Lower lobe of right lung (tissue), 2 donors: ENCODE measurements at regions not wholly inside any gene's neighbourhood (a gene's known extent, or its start where the extent isn't known, plus 50 kb on each side); places are given as distances from the start of the nearest gene placed in this dataset.

Source experiments
- ATAC-seq, 2 donors: fragments of 200-7000 bp; cut with Tn5 transposase; one replicate each; pipeline ENCODE4 v1.9.1; 2020 to 2022; ENCODE audit warnings: mild to moderate bottlenecking in 2 of 2, moderate library complexity in 2 of 2
- DNase-seq: peaks from one replicate; pipeline ENCODE4 v3.0.0-alpha.2; 2020
- H3K27ac ChIP-seq: fragments of 200-600 bp; one replicate; pipeline ENCODE4 v1.8.0; 2022
- H3K27me3 ChIP-seq: fragments of 200-600 bp; one replicate; pipeline ENCODE4 v1.8.0; 2022; ENCODE audit warnings: low read depth
- H3K36me3 ChIP-seq: fragments of 200-600 bp; one replicate; pipeline ENCODE4 v1.8.0; 2022; ENCODE audit warnings: mild to moderate bottlenecking
- H3K4me1 ChIP-seq: fragments of 200-600 bp; one replicate; pipeline ENCODE4 v1.8.0; 2022
- H3K4me3 ChIP-seq: fragments of 200-600 bp; one replicate; pipeline ENCODE4 v1.8.0; 2022; ENCODE audit warnings: mild to moderate bottlenecking
- H3K9me3 ChIP-seq: fragments of 200-600 bp; one replicate; pipeline ENCODE4 v1.8.0; 2022
- CTCF ChIP-seq: fragments of 200-600 bp; IDR thresholded peaks from one replicate; pipeline ENCODE4 v1.8.0; 2022; ENCODE audit warnings: antibody characterized with exemption, mild to moderate bottlenecking
- intact Hi-C: fragments of 100-400 bp; cut with DNase I; formaldehyde crosslinking; loops from one replicate; pipeline ENCODE4 v1.11.0; 2022
- donor health status: DM: no; HTN: yes; CAD: no; lungs with severe emphysema.

GRCh38 chr10:107477266-107477665 lies 312.8 kb upstream of the SORCS1 start:
- Histone ChIP-seq H3K27ac (no peak overlapping the region), H3K27me3 (no peaks in the 10 kb centered on the region), H3K4me1 (no peaks in the 10 kb centered on the region), H3K9me3 (no peaks in the 10 kb centered on the region), H3K4me3 (no peak overlapping the region), H3K36me3 (no peaks in the 10 kb centered on the region)
- no peak for TF ChIP-seq CTCF
- ATAC-seq = no peak
- intact Hi-C loops = no loop called here
- DNase-seq = no peak

- intact Hi-C loops = no loop called here
- no peak overlapping the region for H3K27ac ChIP-seq
- no peaks in the 10 kb centered on the region for H3K27me3 ChIP-seq
- no peaks in the 10 kb centered on the region for H3K4me1 ChIP-seq
- H3K4me3 ChIP-seq = no peak overlapping the region
- ATAC-seq (no peak), DNase-seq (no peak)
- no peaks in the 10 kb centered on the region for H3K9me3 ChIP-seq
- no peaks in the 10 kb centered on the region for H3K36me3 ChIP-seq
- TF ChIP-seq CTCF = no peak
These were observed 311.9 kb upstream of the SORCS1 start for GRCh38 chr10:107476408-107476807.

GRCh38 chr10:107474650-107475049 lies 310.1 kb upstream of the SORCS1 start:
- Histone ChIP-seq H3K27ac (no peak overlapping the region), H3K27me3 (no peaks in the 10 kb centered on the region), H3K36me3 (no peaks in the 10 kb centered on the region), H3K4me3 (no peak overlapping the region), H3K4me1 (no peaks in the 10 kb centered on the region), H3K9me3 (no peaks in the 10 kb centered on the region)
- intact Hi-C loops = no loop called here
- no peak for ATAC-seq
- DNase-seq = no peak
- TF ChIP-seq CTCF = no peak

GRCh38 chr10:107473225-107473624 lies 308.7 kb upstream of the SORCS1 start:
- no peak overlapping the region for H3K4me3 ChIP-seq
- no peaks in the 10 kb centered on the region for H3K9me3 ChIP-seq
- DNase-seq (no peak), ATAC-seq (no peak)
- no peaks in the 10 kb centered on the region for H3K4me1 ChIP-seq
- intact Hi-C loops = no loop called here
- H3K27me3 ChIP-seq = no peaks in the 10 kb centered on the region
- TF ChIP-seq CTCF = no peak
- no peaks in the 10 kb centered on the region for H3K36me3 ChIP-seq
- no peak overlapping the region for H3K27ac ChIP-seq

GRCh38 chr10:107471911-107472310 lies 307.4 kb upstream of the SORCS1 start:
- no peak overlapping the region for H3K27ac ChIP-seq
- H3K4me3 ChIP-seq = no peak overlapping the region
- DNase-seq (no peak), ATAC-seq (no peak)
- no peaks in the 10 kb centered on the region for H3K4me1 ChIP-seq
- no peaks in the 10 kb centered on the region for H3K36me3 ChIP-seq
- H3K9me3 ChIP-seq = no peaks in the 10 kb centered on the region
- no peak for TF ChIP-seq CTCF
- no peaks in the 10 kb centered on the region for H3K27me3 ChIP-seq
- intact Hi-C loops = no loop called here

GRCh38 chr10:107453561-107453960 lies 289.1 kb upstream of the SORCS1 start:
- Histone ChIP-seq H3K27ac (no peak overlapping the region), H3K36me3 (no peaks in the 10 kb centered on the region), H3K9me3 (no peaks in the 10 kb centered on the region), H3K4me1 (no peaks in the 10 kb centered on the region), H3K27me3 (no peaks in the 10 kb centered on the region), H3K4me3 (no peak overlapping the region)
- no peak for DNase-seq
- ATAC-seq = no peak
- TF ChIP-seq CTCF = no peak
- intact Hi-C loops = no loop called here
